HEK293 (cell line): ENCODE measurements at regions not wholly inside any gene's neighbourhood (a gene's known extent, or its start where the extent isn't known, plus 50 kb on each side); places are given as distances from the start of the nearest gene placed in this dataset.

ENCODE experiments used
- CTCF ChIP-seq: fragments of 450-650 bp; formaldehyde crosslinking; IDR thresholded peaks from 2 replicates; pipeline ENCODE4 v1.5.1; 2016; ENCODE audit warnings: missing biosample characterization, missing genetic modification characterization
- KLF1 ChIP-seq: fragments of 450-650 bp; formaldehyde crosslinking; IDR thresholded peaks from 2 replicates; pipeline ENCODE4 v1.5.1; 2016; ENCODE audit warnings: missing biosample characterization, missing genetic modification characterization
- ZNF146 ChIP-seq: fragments of 450-650 bp; formaldehyde crosslinking; IDR thresholded peaks from 2 replicates; pipeline ENCODE4 v1.5.1; 2016; ENCODE audit warnings: missing biosample characterization, missing genetic modification characterization
- ZNF155 ChIP-seq: fragments of 450-650 bp; formaldehyde crosslinking; IDR thresholded peaks from 2 replicates; pipeline ENCODE4 v1.5.1; 2016; ENCODE audit warnings: missing biosample characterization, missing genetic modification characterization
- ZNF426 ChIP-seq: fragments of 450-650 bp; formaldehyde crosslinking; IDR thresholded peaks from 2 replicates; pipeline ENCODE4 v1.5.1; 2017; ENCODE audit warnings: missing biosample characterization, missing genetic modification characterization, mild to moderate bottlenecking, inconsistent platforms, moderate library complexity
- ZXDB ChIP-seq: fragments of 450-650 bp; formaldehyde crosslinking; IDR thresholded peaks from 2 replicates; pipeline ENCODE4 v1.5.1; 2016; ENCODE audit warnings: missing biosample characterization, missing genetic modification characterization
- TF ChIP-seq, protein P1 (sequence below): fragments of 450-650 bp; formaldehyde crosslinking; IDR thresholded peaks from 2 replicates; pipeline ENCODE4 v1.5.1; 2017; ENCODE audit warnings: missing biosample characterization, missing genetic modification characterization

- TF ChIP-seq ZXDB (tag by site-specific recombination) (no peak), ZNF155 (tag by site-specific recombination) (no peak), CTCF (tag by site-specific recombination) (no peak), ZNF426 (tag by site-specific recombination) (no peak), ZNF146 (tag by site-specific recombination) (no peak), KLF1 (no peak)
- TF ChIP-seq, protein P1, sequence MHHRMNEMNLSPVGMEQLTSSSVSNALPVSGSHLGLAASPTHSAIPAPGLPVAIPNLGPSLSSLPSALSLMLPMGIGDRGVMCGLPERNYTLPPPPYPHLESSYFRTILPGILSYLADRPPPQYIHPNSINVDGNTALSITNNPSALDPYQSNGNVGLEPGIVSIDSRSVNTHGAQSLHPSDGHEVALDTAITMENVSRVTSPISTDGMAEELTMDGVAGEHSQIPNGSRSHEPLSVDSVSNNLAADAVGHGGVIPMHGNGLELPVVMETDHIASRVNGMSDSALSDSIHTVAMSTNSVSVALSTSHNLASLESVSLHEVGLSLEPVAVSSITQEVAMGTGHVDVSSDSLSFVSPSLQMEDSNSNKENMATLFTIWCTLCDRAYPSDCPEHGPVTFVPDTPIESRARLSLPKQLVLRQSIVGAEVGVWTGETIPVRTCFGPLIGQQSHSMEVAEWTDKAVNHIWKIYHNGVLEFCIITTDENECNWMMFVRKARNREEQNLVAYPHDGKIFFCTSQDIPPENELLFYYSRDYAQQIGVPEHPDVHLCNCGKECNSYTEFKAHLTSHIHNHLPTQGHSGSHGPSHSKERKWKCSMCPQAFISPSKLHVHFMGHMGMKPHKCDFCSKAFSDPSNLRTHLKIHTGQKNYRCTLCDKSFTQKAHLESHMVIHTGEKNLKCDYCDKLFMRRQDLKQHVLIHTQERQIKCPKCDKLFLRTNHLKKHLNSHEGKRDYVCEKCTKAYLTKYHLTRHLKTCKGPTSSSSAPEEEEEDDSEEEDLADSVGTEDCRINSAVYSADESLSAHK (tag by site-specific recombination): no peak
Measured at GRCh38 chr16:82454566-82454965, 172.2 kb upstream of the CDH13 start.
